Raji (cell line): ENCODE measurements at regions not wholly inside any gene's neighbourhood (a gene's known extent, or its start where the extent isn't known, plus 50 kb on each side); places are given as distances from the start of the nearest gene placed in this dataset.
A peak's percentile ranks its signal among the peaks of the same experiment; 100 is the strongest.

ENCODE experiments used
- POLR2A ChIP-seq: IDR thresholded peaks from 2 replicates; pipeline ENCODE4 v1.6.1; 2011; ENCODE audit warnings: low read depth, low read length, control low read depth; ENCODE audit not compliant: insufficient read depth

- TF ChIP-seq POLR2A, result no peak
Observed at GRCh38 chr7:101728128-101728527, 89.3 kb upstream of the CUX1 start.

GRCh38 chr7:101729241-101729883, 88.1 kb upstream of the CUX1 start:
- no peak for TF ChIP-seq POLR2A

DNA sequence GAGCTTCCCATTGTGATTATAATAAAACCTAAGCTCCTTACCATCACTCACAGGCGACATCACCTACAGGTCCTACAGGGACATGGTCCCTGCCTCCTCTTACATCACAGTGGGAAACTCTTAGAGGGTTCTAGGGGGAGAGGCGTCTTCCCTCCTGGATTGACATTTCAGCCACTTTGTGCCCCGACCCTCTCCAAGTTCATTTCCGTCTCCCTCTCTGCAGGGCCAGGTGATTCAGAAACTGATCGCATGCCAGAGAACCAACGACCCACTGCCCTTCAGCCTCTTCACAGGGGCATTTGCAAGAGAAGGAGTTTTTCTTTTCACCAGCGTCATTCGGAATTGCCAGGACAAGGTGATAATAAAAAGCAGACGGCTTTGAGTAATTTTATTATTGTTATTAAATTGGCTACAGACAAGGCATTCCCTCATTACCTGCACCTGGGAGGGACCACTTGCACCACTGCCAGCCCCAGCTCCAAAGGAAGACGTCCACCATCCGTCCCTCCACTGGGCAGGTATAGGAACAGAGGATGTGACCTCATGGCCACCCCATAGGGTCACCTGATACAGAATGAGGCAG, 85.8 kb upstream of the CUX1 start:
- no peak for TF ChIP-seq POLR2A

DNA sequence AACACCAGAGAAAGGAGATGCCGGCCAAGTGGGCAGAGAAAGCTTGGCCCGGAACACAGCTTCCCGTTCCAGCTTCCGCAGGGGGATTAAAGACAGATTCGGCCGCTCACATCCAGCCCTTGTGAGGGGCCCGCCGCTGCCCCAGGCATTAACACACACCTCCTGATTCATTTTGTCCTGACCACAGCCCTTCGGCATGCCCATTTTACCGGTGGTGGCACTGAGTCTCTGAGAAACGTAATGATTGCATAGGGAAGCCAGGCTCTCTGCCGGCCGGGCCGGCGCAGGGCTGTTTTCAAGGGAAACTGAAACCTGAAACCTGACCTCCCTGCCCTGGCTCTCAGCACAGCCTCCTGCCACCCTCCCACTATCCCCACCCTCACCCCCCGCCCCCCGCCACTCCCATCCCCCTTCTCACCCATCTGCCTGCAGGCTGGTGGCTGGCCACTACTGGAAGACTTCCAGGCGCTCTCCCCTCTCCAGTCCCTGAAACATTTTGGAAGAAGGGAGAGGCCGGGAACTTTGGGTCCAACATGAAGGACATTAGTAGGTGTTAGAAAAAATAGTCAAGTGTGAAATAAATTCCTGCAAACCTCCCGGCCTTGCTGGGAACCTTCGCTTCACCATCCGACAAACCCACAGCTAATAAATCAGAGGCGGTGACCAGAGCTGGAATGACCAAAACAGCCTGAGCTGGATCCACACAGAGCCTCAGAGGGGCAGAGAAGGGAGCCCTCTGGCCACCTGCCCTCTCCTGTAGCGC, 83.5 kb upstream of the CUX1 start:
- no peak for TF ChIP-seq POLR2A

DNA sequence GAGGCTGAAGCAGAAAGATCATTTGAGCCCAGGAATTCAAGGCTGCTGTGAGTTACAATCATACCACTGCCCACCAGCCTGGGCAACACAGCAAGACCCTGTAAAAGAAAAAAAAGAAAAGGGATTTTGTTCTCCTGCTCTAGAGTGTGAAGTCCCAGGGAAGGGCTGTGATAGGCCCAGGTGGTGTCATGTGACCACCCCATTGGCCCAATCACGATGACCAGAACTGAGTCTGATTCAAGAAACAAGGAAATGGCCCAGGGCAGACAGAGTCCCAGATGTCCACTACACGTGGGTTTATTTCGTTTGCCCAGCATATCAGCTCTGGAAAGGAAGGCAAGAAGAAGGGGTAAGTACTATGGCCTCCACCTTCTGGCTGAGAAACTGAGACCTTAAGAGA, 81.3 kb upstream of the CUX1 start:
- no peak for TF ChIP-seq POLR2A

DNA sequence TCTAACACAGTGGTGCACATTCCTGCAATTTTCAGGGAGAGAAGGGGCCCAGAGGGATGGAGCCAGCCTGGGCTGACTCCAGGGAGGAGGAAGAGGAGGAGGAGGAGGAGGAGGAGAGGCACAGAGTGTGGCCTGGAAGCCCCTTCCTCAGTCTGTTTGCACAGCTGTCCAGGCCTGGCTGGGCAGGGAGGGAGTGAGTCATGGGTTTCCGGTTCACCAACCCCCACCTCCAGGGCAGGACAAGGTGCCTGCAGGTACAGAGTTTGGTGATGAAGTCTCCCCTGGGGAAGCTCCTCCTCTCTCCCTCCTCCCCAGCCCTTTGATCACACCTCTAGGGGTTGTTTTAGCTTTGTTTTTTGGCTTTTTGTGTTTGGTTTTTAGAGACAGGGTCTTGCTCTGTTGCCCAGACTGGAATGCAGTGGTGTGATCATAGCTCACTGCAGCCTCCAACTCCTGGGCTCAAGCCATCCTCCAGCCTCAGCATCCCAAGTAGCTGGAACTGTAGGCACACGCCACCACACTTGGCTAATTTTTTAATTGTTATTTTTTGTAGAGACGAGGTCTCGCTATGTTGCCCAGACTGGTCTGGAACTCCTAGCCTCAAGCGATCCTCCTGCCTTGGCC, 77.5 kb upstream of the CUX1 start:
- TF ChIP-seq POLR2A, result 0 out of 2 replicates have a peak, but pooled peaks have one; percentile 15

DNA sequence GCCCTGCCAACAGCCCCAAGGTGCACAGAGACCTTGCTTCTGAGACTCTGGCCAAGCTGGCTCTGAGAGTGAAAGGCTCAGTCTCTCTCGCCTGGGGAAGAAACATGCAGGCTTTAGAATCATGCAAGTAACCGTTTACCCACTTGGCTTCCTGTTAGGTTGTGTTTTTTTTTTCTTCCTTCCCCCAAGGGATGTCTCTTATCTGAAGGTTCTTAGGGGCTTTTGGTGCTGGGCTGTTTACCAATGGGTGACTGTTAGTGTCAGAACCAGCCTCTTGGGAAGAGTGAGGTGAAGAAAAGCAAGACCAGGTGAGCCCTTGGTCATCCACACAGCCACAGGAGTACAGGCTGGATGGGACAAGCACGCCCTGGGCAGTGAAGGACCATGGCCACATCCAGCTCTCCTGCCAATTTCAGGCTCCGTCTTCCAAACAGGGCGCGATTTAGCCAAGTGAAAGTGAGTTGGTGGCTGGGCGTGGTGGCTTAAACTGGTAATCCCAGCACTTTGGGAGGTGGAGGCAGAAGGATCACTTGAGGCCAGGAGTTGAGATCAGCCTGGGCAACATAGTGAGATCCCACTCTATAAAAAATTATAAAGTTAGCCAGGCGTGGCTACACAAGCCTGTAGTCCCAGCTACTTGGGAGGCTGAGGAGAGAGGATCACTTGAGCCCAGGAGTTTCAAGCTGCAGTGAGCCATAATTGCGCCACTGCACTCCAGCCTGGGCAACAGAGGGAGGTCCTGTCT, 76.3 kb upstream of the CUX1 start:
- TF ChIP-seq POLR2A, result peak; percentile 66

DNA sequence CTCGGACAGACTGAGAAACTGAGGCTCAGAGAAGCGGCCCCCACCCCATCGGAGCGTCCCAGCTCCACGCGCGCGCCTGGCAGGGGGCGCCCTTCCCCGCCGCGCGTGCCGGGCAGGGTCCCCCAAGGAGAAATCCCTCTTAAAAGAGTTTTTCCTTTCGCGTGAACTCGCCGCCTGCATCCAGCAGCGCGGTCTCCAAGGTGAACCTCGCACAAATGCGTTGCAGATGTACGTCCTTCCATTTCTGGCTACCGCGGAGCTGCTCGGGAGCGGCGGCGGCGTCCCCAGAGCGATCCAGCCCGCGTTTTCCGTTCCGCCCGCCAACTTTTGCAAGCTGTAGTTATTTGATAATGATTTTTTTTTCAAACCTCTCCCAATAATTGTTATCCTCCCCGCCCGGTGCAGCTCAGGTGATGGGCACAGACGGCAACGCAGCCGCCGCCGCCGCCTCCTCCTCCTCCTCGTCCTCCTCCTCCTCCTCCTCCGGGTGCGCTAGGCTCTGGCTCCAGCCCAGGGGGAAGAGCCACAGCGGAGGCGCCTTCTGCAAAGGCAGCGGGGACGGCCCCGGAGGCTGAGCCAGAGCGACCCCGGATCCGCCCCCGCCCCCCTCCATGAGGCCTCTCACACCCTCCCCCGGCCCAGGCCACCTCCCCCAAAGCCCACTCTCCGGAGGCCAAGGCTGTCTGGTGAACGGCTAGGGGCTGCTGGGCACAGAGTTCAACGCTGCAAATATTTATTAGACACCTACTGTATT, 74.0 kb upstream of the CUX1 start:
- peak; percentile 58 for TF ChIP-seq POLR2A

- no peak; the same call in 1 of the 2 replicates for TF ChIP-seq POLR2A
Observed at GRCh38 chr7:101743995-101744360, 73.4 kb upstream of the CUX1 start.

DNA sequence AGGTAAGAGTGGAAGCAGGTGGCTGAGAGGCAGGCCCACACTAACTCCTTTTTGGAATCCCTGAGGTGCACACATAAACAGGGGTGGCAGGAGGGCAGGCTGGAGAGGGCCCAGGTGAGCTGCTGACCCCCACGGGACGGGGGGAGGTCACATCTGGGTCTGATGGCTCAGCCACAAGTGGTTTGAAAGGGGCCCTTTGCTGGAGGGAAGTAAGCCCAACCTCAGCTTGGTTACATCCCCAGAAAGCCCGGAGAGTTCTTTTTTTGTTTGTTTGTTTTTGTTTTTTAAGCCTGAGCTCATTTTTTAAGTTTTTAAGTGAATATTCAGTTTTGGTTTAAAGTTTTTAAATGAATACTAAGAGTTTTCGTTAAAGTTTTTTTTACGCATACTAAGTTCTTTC, 72.8 kb upstream of the CUX1 start:
- no peak for TF ChIP-seq POLR2A

GRCh38 chr7:101746314-101746713, 71.1 kb upstream of the CUX1 start:
- TF ChIP-seq POLR2A, result peak; percentile 34; the same call in 1 of the 2 replicates

DNA sequence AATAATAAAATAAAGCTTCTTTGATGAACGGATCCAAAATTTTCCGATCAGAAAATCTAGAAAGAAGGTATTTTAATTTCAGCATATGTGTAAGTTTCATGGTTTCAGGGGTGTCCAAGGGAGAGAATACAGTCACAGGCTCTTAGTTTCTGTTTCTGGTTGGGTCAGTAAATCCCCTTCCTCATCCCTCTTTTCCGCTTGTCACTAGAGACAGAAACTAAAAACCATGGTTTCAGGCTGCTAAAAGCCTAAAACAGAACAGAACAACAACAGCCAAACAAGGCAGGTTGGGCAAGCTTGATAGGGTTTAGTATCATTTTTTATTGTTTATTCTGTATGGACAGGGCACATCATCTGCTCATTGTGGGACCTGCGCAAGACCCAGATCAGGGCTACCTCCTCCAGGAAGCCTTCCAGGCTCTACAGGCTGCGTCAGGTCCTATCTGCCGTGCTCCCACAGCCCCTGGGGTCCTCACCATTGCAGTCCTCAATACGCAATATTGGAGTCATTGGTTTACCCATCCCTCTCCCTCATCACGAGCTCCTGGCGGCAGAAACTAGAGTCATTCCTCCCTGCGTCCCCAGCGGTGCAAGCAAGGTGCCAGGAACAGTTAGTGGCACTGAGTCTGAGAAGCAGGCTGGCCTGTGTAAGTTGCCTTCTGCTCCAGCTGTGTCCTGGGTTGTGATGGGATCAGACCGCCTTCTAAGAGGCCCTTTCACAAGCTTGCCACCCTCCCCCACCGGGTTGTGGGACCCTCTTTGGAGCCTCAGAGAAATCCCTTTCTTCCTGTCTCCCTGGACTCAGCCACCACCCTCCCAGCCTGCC, 70.2 kb upstream of the CUX1 start:
- no peak for TF ChIP-seq POLR2A

DNA sequence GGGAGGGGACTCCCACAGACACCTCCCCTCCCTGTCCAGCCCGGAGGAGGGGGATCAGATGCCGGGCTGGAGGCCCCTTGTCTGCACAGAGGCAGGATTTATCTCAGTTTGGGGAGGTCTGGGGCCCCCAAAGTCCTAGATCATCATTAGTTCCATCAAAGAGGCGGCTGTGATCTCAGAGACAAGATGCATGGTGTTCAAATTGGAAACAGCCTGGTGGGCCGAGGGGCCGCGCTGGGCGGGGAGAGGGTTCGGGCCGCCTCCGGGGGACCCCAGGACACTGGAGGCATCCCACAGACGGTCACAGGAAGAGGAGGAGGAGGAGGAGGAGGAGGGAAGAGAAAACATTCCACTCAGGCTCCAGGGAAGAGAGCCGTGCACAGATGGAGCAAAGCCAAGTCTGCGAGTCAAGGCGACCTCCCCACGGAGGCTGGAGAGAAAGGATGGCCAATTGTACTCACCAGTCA, 69.5 kb upstream of the CUX1 start:
- no peak for TF ChIP-seq POLR2A
